ENCODE measurements at regions not wholly inside any gene's neighbourhood (a gene's known extent, or its start where the extent isn't known, plus 50 kb on each side); places are given as distances from the start of the nearest gene placed in this dataset.

DNA sequence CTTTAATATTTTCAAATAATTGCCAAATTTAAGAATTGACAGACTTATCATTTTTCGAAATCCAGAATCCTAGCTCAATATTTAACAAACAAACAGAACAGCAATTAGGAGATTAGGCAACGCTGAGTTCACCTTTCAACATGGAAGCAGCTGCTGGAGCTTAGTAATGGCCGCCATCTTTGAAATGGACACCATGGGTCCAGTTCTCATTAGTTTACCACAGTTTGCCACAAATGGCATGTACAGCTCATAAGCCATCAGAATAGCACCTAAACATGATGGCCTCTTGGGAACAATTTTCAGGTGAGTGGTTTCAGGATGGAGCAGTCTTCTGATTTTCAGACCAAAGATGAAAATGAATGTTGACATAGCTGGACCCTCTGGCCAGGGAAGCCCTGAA lies 313.6 kb upstream of the OBI1 start:
- no peak for TF ChIP-seq YY1 (IDR thresholded peaks at IDR 0.05; ENCODE audit: insufficient read depth, insufficient read length)
- TF ChIP-seq ZNF274 (IDR thresholded peaks at IDR 0.05; ENCODE audit: low read depth, low read length): no peak
